ENCODE measurements at regions not wholly inside any gene's neighbourhood (a gene's known extent, or its start where the extent isn't known, plus 50 kb on each side); places are given as distances from the start of the nearest gene placed in this dataset.

- CTCF ChIA-PET, result interaction anchor here (0.5 to 1.6 kb wide), 7 partner anchors 10 to 207 kb away, joined by 3 to 6 read pairs (median 3); no protein-coding TSS in a partner anchor
- H3K4me3 ChIP-seq (replicated peaks in 1 of 3; ENCODE audit: insufficient read depth in 1 of 3, low read depth in 1 of 3, low read length in 3 of 3), result no peak overlapping the region
- BruUV-seq (replicated peaks), result no TSS peak
- DNase-seq (ENCODE audit: low read depth, low spot score) (peak; percentile 82), FAIRE-seq (no peak)
- no peaks in the 10 kb centered on the region for H4K20me1 ChIP-seq (replicated peaks; ENCODE audit: control insufficient read depth, extremely low read depth, insufficient read depth, low read length)
- H3K9me3 ChIP-seq (replicated peaks; ENCODE audit: control insufficient read depth, insufficient read depth, low read length), result no peaks in the 10 kb centered on the region
- H3K4me1 ChIP-seq (ENCODE audit: control insufficient read depth, extremely low read depth, insufficient read depth, low read length), result peaks cover 37% of the 10 kb centered on the region
- H3K27me3 ChIP-seq (ENCODE audit: control insufficient read depth in 2 of 2, insufficient read depth in 2 of 2, low read length in 2 of 2), result no peaks in the 10 kb centered on the region
- H2AFZ ChIP-seq (ENCODE audit: low read depth, low read length), result no peak overlapping the region
- no peak overlapping the region for H3K27ac ChIP-seq (ENCODE audit: insufficient read depth, low read depth, low read length)
- no peaks in the 10 kb centered on the region for H3K36me3 ChIP-seq (ENCODE audit: control insufficient read depth in 2 of 2, extremely low read depth in 1 of 2, insufficient read depth in 2 of 2, low read length in 2 of 2)
- no peak overlapping the region for H3K4me2 ChIP-seq (ENCODE audit: insufficient read depth, low read length)
- POLR2A ChIA-PET, result no interaction called here
- TF ChIP-seq FOS (IDR thresholded peaks at IDR 0.05; ENCODE audit: borderline replicate concordance, insufficient read depth, low read length), result peak; percentile 32
- TF ChIP-seq JUN (IDR thresholded peaks at IDR 0.05; ENCODE audit: borderline replicate concordance, insufficient read depth, insufficient read length, low read depth), result peak; percentile 17
- no peak for TF ChIP-seq CTCF (IDR thresholded peaks at IDR 0.05; ENCODE audit: extremely low read depth in 1 of 2, insufficient read depth in 1 of 2, low read depth in 1 of 2, low read length in 2 of 2)
- dilution Hi-C loops (cut with MboI; ENCODE audit: extremely low pct_ligation_motif_present, low sequenced_read_pairs), result no loop called here
- H3K79me2 ChIP-seq (ENCODE audit: control insufficient read depth, insufficient read depth, low read length), result no peaks in the 10 kb centered on the region
- intact Hi-C loops (cut with micrococcal nuclease), result loop anchor here (5.0 kb wide), 1 partner anchor 255 kb away; no protein-coding TSS in a partner anchor
- H3K9me1 ChIP-seq (replicated peaks; ENCODE audit: control insufficient read depth, extremely low read depth, insufficient read depth, low read length), result no peaks in the 10 kb centered on the region
- H3K9ac ChIP-seq (replicated peaks; ENCODE audit: extremely low read depth, insufficient read depth, low read length), result no peak overlapping the region
Observed at GRCh38 chr21:28537371-28538079, 455.2 kb downstream of the LTN1 start.

GRCh38 chr21:28532446-28532845 is 460.2 kb downstream of the LTN1 start:
- Histone ChIP-seq H3K27me3 (ENCODE audit: control insufficient read depth in 2 of 2, insufficient read depth in 2 of 2, low read length in 2 of 2) (no peaks in the 10 kb centered on the region), H4K20me1 (replicated peaks; ENCODE audit: control insufficient read depth, extremely low read depth, insufficient read depth, low read length) (no peaks in the 10 kb centered on the region), H3K36me3 (ENCODE audit: control insufficient read depth in 2 of 2, extremely low read depth in 1 of 2, insufficient read depth in 2 of 2, low read length in 2 of 2) (no peaks in the 10 kb centered on the region), H3K79me2 (ENCODE audit: control insufficient read depth, insufficient read depth, low read length) (no peaks in the 10 kb centered on the region), H3K9ac (replicated peaks; ENCODE audit: extremely low read depth, insufficient read depth, low read length) (no peak overlapping the region), H3K9me3 (replicated peaks; ENCODE audit: control insufficient read depth, insufficient read depth, low read length) (no peaks in the 10 kb centered on the region), H3K4me3 (replicated peaks in 1 of 3; ENCODE audit: insufficient read depth in 1 of 3, low read depth in 1 of 3, low read length in 3 of 3) (no peak overlapping the region), H3K27ac (ENCODE audit: insufficient read depth, low read depth, low read length) (no peak overlapping the region), H2AFZ (ENCODE audit: low read depth, low read length) (no peak overlapping the region), H3K9me1 (replicated peaks; ENCODE audit: control insufficient read depth, extremely low read depth, insufficient read depth, low read length) (no peaks in the 10 kb centered on the region), H3K4me1 (ENCODE audit: control insufficient read depth, extremely low read depth, insufficient read depth, low read length) (peaks cover 3% of the 10 kb centered on the region), H3K4me2 (ENCODE audit: insufficient read depth, low read length) (no peak overlapping the region)
- TF ChIP-seq FOS (IDR thresholded peaks at IDR 0.05; ENCODE audit: borderline replicate concordance, insufficient read depth, low read length) (no peak), GATA2 (IDR thresholded peaks at IDR 0.05; ENCODE audit: insufficient read depth, insufficient read length, low read depth, low read length) (no peak), MYC (IDR thresholded peaks at IDR 0.05; ENCODE audit: low read depth, low read length) (no peak), EZH2 (IDR thresholded peaks at IDR 0.05; ENCODE audit: borderline replicate concordance, low read depth, low read length, severe bottlenecking) (no peak), CTCF (IDR thresholded peaks at IDR 0.05; ENCODE audit: extremely low read depth in 1 of 2, insufficient read depth in 1 of 2, low read depth in 1 of 2, low read length in 2 of 2) (no peak), POLR2AphosphoS5 (IDR thresholded peaks at IDR 0.05; ENCODE audit: insufficient read depth, low read depth, low read length) (no peak), JUN (IDR thresholded peaks at IDR 0.05; ENCODE audit: borderline replicate concordance, insufficient read depth, insufficient read length, low read depth) (no peak), POLR2A (IDR thresholded peaks at IDR 0.05; ENCODE audit: low read depth, low read length) (no peak)
- TF ChIP-seq, protein P1, sequence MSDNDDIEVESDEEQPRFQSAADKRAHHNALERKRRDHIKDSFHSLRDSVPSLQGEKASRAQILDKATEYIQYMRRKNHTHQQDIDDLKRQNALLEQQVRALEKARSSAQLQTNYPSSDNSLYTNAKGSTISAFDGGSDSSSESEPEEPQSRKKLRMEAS (IDR thresholded peaks at IDR 0.05; ENCODE audit: insufficient read depth, insufficient read length), result no peak
- DNase-seq (ENCODE audit: low read depth, low spot score) (no peak), FAIRE-seq (no peak)
- dilution Hi-C loops (cut with MboI; ENCODE audit: extremely low pct_ligation_motif_present, low sequenced_read_pairs) (no loop called here), intact Hi-C loops (cut with micrococcal nuclease) (no loop called here)
- CTCF ChIA-PET, result no interaction called here
- POLR2A ChIA-PET, result no interaction called here
- no TSS peak for BruUV-seq (replicated peaks)
